Ascending aorta (tissue), 2 donors: ENCODE measurements at regions not wholly inside any gene's neighbourhood (a gene's known extent, or its start where the extent isn't known, plus 50 kb on each side); places are given as distances from the start of the nearest gene placed in this dataset.

Experiments used
- DNase-seq, 2 donors: peaks; one replicate each; pipeline ENCODE4 v3.0.0-alpha.2; 2019; ENCODE audit warnings: low spot score in 2 of 2
- H3K27ac ChIP-seq, 2 donors: fragments of 200-600 bp; sonication (generic); one replicate each; pipeline ENCODE4 v1.5.1; 2016 to 2017; ENCODE audit warnings: mild to moderate bottlenecking in 1 of 2
- H3K27me3 ChIP-seq: fragments of 200-600 bp; sonication (generic); one replicate; pipeline ENCODE4 v1.5.1; 2017
- H3K36me3 ChIP-seq, 2 donors: fragments of 200-600 bp; sonication (generic); one replicate each; pipeline ENCODE4 v1.5.1; 2016
- H3K4me1 ChIP-seq, 2 donors: fragments of 200-600 bp; sonication (generic); one replicate each; pipeline ENCODE4 v1.5.1; 2016 to 2017; ENCODE audit warnings: mild to moderate bottlenecking in 1 of 2
- H3K4me3 ChIP-seq, 2 donors: fragments of 200-600 bp; sonication (generic); one replicate each; pipeline ENCODE4 v1.5.1; 2016 to 2017; ENCODE audit warnings: mild to moderate bottlenecking in 1 of 2
- H3K9me3 ChIP-seq, 2 donors: fragments of 200-600 bp; sonication (generic); one replicate each; pipeline ENCODE4 v1.5.1; 2016
- CTCF ChIP-seq, 3 experiments: fragments of 200-600 bp in 2 of 3; fragments of 450-650 bp in 1 of 3; sonication (generic) in 2 of 3; IDR thresholded peaks; one replicate each; pipeline ENCODE4 v1.5.1; 2016 to 2019; ENCODE audit warnings: antibody characterized with exemption in 3 of 3, mild to moderate bottlenecking in 1 of 3, moderate library complexity in 1 of 3
- intact Hi-C: fragments of 100-400 bp; cut with DNase I; formaldehyde crosslinking; loops from one replicate; pipeline ENCODE4 v1.15.1; 2023

- Histone ChIP-seq H3K4me3 (no peak overlapping the region), H3K27me3 (no peaks in the 10 kb centered on the region), H3K9me3 (no peaks in the 10 kb centered on the region), H3K27ac (no peak overlapping the region), H3K36me3 (no peaks in the 10 kb centered on the region), H3K4me1 (no peaks in the 10 kb centered on the region)
- intact Hi-C loops, result no loop called here
- DNase-seq, result no peak
- TF ChIP-seq CTCF (IDR thresholded peaks at IDR 0.05), result no peak
Observed at GRCh38 chr5:135696317-135696716, 117.5 kb upstream of the CXCL14 start.

- Histone ChIP-seq H3K9me3 (no peaks in the 10 kb centered on the region), H3K4me1 (no peaks in the 10 kb centered on the region), H3K4me3 (no peak overlapping the region), H3K27ac (no peak overlapping the region), H3K27me3 (no peaks in the 10 kb centered on the region), H3K36me3 (no peaks in the 10 kb centered on the region)
- intact Hi-C loops, result no loop called here
- TF ChIP-seq CTCF (IDR thresholded peaks at IDR 0.05), result no peak
- DNase-seq, result no peak
Observed at GRCh38 chr5:135695656-135696313, 117.0 kb upstream of the CXCL14 start.

- no peaks in the 10 kb centered on the region for H3K27me3 ChIP-seq
- TF ChIP-seq CTCF (IDR thresholded peaks at IDR 0.05), result no peak
- no peak for DNase-seq
- no peaks in the 10 kb centered on the region for H3K9me3 ChIP-seq
- intact Hi-C loops, result no loop called here
- H3K4me1 ChIP-seq, result no peaks in the 10 kb centered on the region
- H3K36me3 ChIP-seq, result no peaks in the 10 kb centered on the region
- H3K4me3 ChIP-seq, result no peak overlapping the region
- no peak overlapping the region for H3K27ac ChIP-seq
Observed at GRCh38 chr5:135694906-135695305, 116.1 kb upstream of the CXCL14 start.

- no peaks in the 10 kb centered on the region for H3K27me3 ChIP-seq
- intact Hi-C loops, result no loop called here
- DNase-seq, result no peak
- no peak overlapping the region for H3K4me3 ChIP-seq
- no peaks in the 10 kb centered on the region for H3K36me3 ChIP-seq
- H3K9me3 ChIP-seq, result no peaks in the 10 kb centered on the region
- TF ChIP-seq CTCF (IDR thresholded peaks at IDR 0.05), result no peak
- H3K4me1 ChIP-seq, result no peaks in the 10 kb centered on the region
- no peak overlapping the region for H3K27ac ChIP-seq
Observed at GRCh38 chr5:135694012-135694411, 115.2 kb upstream of the CXCL14 start.

GRCh38 chr5:135693371-135693955 is 114.7 kb upstream of the CXCL14 start:
- H3K27ac ChIP-seq, result no peak overlapping the region
- no peaks in the 10 kb centered on the region for H3K27me3 ChIP-seq
- no peaks in the 10 kb centered on the region for H3K9me3 ChIP-seq
- no peak overlapping the region for H3K4me3 ChIP-seq
- no peaks in the 10 kb centered on the region for H3K4me1 ChIP-seq
- DNase-seq, result no peak
- intact Hi-C loops, result no loop called here
- TF ChIP-seq CTCF (IDR thresholded peaks at IDR 0.05), result no peak
- no peaks in the 10 kb centered on the region for H3K36me3 ChIP-seq
